GM18508 (cell line): ENCODE measurements at regions not wholly inside any gene's neighbourhood (a gene's known extent, or its start where the extent isn't known, plus 50 kb on each side); places are given as distances from the start of the nearest gene placed in this dataset.
"Not testable (repeated sequence)": the region's sequence is repeated elsewhere in the genome, so short reads cannot be mapped to it uniquely, and the experiment has no call there.

Experiments
- ATAC-seq: cut with Tn5 transposase; IDR thresholded peaks from one replicate; pipeline ENCODE4 v1.9.1; 2021; ENCODE audit warnings: moderate number of reproducible peaks; ENCODE audit not compliant: insufficient read depth, unreplicated experiment

- ATAC-seq, result no peak
Observed at GRCh38 chrX:56120242-56120641, 111.9 kb upstream of the KLF8 start.

- ATAC-seq, result no peak
Observed at GRCh38 chrX:56125946-56126345, 106.2 kb upstream of the KLF8 start.

GRCh38 chrX:56130031-56130430 is 102.1 kb upstream of the KLF8 start:
- no peak for ATAC-seq

GRCh38 chrX:56130436-56130835 is 101.7 kb upstream of the KLF8 start:
- ATAC-seq, result no peak

GRCh38 chrX:56164135-56164534 is 68.0 kb upstream of the KLF8 start:
- not testable (repeated sequence) for ATAC-seq
